Right atrium auricular region (tissue), 2 donors: ENCODE measurements at regions not wholly inside any gene's neighbourhood (a gene's known extent, or its start where the extent isn't known, plus 50 kb on each side); places are given as distances from the start of the nearest gene placed in this dataset.

ENCODE experiments used
- DNase-seq: peaks from one replicate; pipeline ENCODE4 v3.0.0-alpha.2; 2019; ENCODE audit warnings: low spot score
- H3K27ac ChIP-seq, 2 donors: fragments of 200-600 bp; sonication (generic); 1 replicate in 1 of 2; 2 replicates in 1 of 2; pipeline ENCODE4 v1.5.1; 2016 to 2019
- H3K27me3 ChIP-seq, 2 donors: fragments of 200-600 bp; sonication (generic); one replicate each; pipeline versions ENCODE4 v1.5.1 to v1.6.0; 2017 to 2019
- H3K36me3 ChIP-seq: fragments of 200-600 bp; sonication (generic); one replicate; pipeline ENCODE4 v1.5.1; 2016
- H3K4me1 ChIP-seq, 2 donors: fragments of 200-600 bp; sonication (generic); one replicate each; pipeline versions ENCODE4 v1.5.1 to v1.6.0; 2017 to 2019
- H3K4me3 ChIP-seq, 2 donors: fragments of 200-600 bp; sonication (generic); 1 replicate in 1 of 2; 2 replicates in 1 of 2; pipeline ENCODE4 v1.5.1; 2017 to 2019; ENCODE audit warnings: mild to moderate bottlenecking in 1 of 2, moderate library complexity in 1 of 2
- H3K9me3 ChIP-seq, 2 donors: fragments of 200-600 bp; sonication (generic); one replicate each; pipeline ENCODE4 v1.5.1; 2019
- CTCF ChIP-seq, 2 donors: fragments of 200-600 bp; sonication (generic); IDR thresholded peaks; one replicate each; pipeline ENCODE4 v1.5.1; 2019; ENCODE audit warnings: antibody characterized with exemption in 2 of 2

DNA sequence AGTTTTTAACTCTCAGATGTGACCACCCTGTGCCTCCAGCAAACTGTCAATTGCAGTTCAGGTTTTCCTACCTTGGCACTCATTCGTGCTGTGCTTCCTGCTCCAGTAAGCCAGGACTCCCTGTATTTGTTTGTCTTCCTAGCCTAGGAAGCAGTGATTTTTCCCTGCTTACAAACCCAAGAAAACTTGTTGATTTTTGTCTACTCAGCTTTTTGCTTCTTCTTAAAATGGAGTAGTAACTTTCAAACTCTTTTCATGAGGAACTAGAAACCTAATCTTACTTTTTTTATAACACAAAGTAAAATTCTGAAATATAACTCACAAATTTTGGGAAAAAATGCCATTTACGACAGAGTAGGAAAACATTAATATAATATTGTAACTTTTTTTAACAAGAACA lies 150.6 kb upstream of the TMEFF2 start:
- TF ChIP-seq CTCF (IDR thresholded peaks at IDR 0.05): no peak
- Histone ChIP-seq H3K36me3 (no peaks in the 10 kb centered on the region), H3K4me3 (no peak overlapping the region), H3K27me3 (no peaks in the 10 kb centered on the region), H3K4me1 (no peaks in the 10 kb centered on the region), H3K27ac (no peak overlapping the region), H3K9me3 (no peaks in the 10 kb centered on the region)
- no peak for DNase-seq

GRCh38 chr2:192333642-192334041 lies 138.9 kb upstream of the TMEFF2 start:
- no peak for TF ChIP-seq CTCF (IDR thresholded peaks at IDR 0.05)
- DNase-seq: no peak
- H3K4me3 ChIP-seq: no peak overlapping the region
- no peaks in the 10 kb centered on the region for H3K4me1 ChIP-seq
- no peaks in the 10 kb centered on the region for H3K27me3 ChIP-seq
- no peaks in the 10 kb centered on the region for H3K9me3 ChIP-seq
- no peak overlapping the region for H3K27ac ChIP-seq
- no peaks in the 10 kb centered on the region for H3K36me3 ChIP-seq

GRCh38 chr2:192328297-192328696 lies 133.6 kb upstream of the TMEFF2 start:
- DNase-seq: no peak

DNA sequence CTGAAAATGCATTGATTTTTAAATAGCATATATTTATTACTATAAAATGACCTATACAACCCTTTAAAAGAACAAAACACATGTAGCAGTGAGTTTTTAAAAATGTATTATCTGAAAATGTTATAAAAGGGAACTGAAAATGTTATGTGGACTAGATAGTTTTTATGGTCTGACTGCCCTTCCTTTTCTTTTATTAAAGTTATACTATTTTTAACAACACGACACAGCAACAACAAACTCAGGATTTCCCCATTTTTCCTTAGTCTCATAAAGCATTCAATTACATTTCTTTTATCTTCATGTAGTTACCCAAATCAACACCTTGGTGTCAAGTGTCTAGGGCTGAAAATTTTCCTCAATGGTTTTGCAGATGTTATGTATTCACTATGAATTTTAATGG lies 132.8 kb upstream of the TMEFF2 start:
- H3K27me3 ChIP-seq: no peaks in the 10 kb centered on the region
- no peaks in the 10 kb centered on the region for H3K36me3 ChIP-seq
- no peaks in the 10 kb centered on the region for H3K9me3 ChIP-seq
- H3K4me3 ChIP-seq: no peak overlapping the region
- H3K4me1 ChIP-seq: no peaks in the 10 kb centered on the region
- H3K27ac ChIP-seq: no peak overlapping the region
- DNase-seq: no peak
- TF ChIP-seq CTCF (IDR thresholded peaks at IDR 0.05): no peak

More at GRCh38 chr2:192328297-192328696, 133.6 kb upstream of the TMEFF2 start:
- no peaks in the 10 kb centered on the region for H3K27me3 ChIP-seq
- no peaks in the 10 kb centered on the region for H3K4me1 ChIP-seq
- H3K36me3 ChIP-seq: no peaks in the 10 kb centered on the region
- no peak overlapping the region for H3K4me3 ChIP-seq
- TF ChIP-seq CTCF (IDR thresholded peaks at IDR 0.05): no peak
- no peak overlapping the region for H3K27ac ChIP-seq
- no peaks in the 10 kb centered on the region for H3K9me3 ChIP-seq

DNA sequence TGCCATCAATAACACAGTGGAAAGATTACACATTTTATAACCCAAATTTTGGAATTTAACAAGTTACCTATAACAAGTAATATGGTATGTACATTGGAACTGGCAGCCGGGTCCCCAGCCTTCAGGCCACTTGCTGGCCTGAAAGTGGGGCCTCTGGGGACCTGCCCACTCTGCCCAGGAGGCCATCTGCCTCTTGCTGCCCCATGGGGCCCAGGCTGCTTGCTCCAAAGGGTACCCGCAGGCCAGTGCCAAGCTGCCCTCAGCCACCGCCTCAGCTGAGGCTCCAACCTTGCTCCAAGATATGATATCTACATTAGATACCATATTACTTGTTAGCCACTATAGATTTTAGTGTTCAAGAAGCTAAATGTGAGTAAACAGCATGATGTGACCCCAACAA lies 120.8 kb upstream of the TMEFF2 start:
- Histone ChIP-seq H3K4me3 (no peak overlapping the region), H3K36me3 (no peaks in the 10 kb centered on the region), H3K27ac (no peak overlapping the region), H3K27me3 (no peaks in the 10 kb centered on the region), H3K4me1 (no peaks in the 10 kb centered on the region), H3K9me3 (no peaks in the 10 kb centered on the region)
- no peak for TF ChIP-seq CTCF (IDR thresholded peaks at IDR 0.05)
- no peak for DNase-seq

DNA sequence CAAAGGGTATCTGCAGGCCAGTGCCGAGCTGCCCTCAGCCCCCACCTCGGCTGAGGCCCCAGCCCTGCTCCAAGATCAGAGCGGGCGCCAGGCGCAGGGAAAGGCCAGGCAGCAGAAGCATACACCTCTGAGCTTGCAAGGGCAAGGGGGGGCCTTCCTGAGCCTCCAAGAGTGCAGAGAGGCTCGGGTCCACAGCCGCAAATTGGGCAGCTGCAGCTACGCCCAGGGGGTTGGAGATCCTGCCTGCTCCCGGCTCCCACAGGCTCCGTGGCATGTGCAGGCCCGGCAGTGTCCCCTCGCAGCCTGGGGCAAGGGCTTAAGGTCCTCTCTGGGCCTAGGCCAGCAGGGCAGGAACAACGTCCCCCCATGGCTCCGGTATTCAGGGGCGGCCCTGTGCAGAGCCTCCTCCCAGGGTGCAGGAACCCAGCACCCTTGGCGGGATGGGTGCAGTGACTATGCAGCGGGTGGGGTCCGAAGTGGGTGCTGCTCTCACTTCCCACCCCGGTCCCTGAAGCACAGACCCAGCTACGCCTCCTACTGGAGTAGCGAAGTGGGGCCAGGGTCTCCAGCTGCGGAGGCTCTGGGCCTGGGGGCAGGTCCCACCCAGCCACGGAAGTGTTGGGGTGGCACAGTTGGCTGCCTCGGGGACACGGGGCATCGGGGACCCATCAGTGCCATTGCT lies 120.2 kb upstream of the TMEFF2 start:
- H3K4me1 ChIP-seq: no peaks in the 10 kb centered on the region
- TF ChIP-seq CTCF (IDR thresholded peaks at IDR 0.05): no peak
- no peak overlapping the region for H3K4me3 ChIP-seq
- no peak overlapping the region for H3K27ac ChIP-seq
- H3K36me3 ChIP-seq: no peaks in the 10 kb centered on the region
- DNase-seq: no peak
- H3K27me3 ChIP-seq: no peaks in the 10 kb centered on the region
- H3K9me3 ChIP-seq: no peaks in the 10 kb centered on the region
